Body of pancreas (tissue), 4 donors: ENCODE measurements at regions not wholly inside any gene's neighbourhood (a gene's known extent, or its start where the extent isn't known, plus 50 kb on each side); places are given as distances from the start of the nearest gene placed in this dataset.

Source experiments
- ATAC-seq: fragments of 150-250 bp; one replicate; pipeline ENCODE4 v1.9.1; 2016
- DNase-seq, 4 donors: peaks; one replicate each; pipeline ENCODE4 v3.0.0-alpha.2; 2019
- H3K27ac ChIP-seq, 4 donors: fragments of 200-600 bp; sonication (generic); 1 replicate in 3 of 4; 2 replicates in 1 of 4; pipeline versions ENCODE4 v1.5.1 to v1.6.1; 2016 to 2019; ENCODE audit warnings: mild to moderate bottlenecking in 1 of 4, mixed read lengths in 1 of 4, moderate library complexity in 1 of 4
- H3K27me3 ChIP-seq, 2 donors: fragments of 200-600 bp; sonication (generic); one replicate each; pipeline ENCODE4 v1.6.0; 2016; ENCODE audit warnings: mild to moderate bottlenecking in 1 of 2
- H3K36me3 ChIP-seq, 2 donors: fragments of 200-600 bp; sonication (generic); replicated peaks in 1 of 2; 2 replicates each; pipeline ENCODE4 v1.5.1; 2016; ENCODE audit warnings: low read depth in 2 of 2; ENCODE audit not compliant: insufficient read depth in 1 of 2
- H3K4me1 ChIP-seq: fragments of 200-600 bp; sonication (generic); one replicate; pipeline ENCODE4 v1.6.0; 2016
- H3K4me3 ChIP-seq, 2 donors: fragments of 200-600 bp; sonication (generic); 1 replicate in 1 of 2; 2 replicates in 1 of 2; pipeline ENCODE4 v1.5.1; 2016 to 2019
- H3K9me3 ChIP-seq, 3 donors: fragments of 200-600 bp; sonication (generic); 1 replicate in 2 of 3; 2 replicates in 1 of 3; pipeline ENCODE4 v1.5.1; 2016
- POLR2A ChIP-seq, 3 donors: fragments of 450-650 bp; IDR thresholded peaks; one replicate each; pipeline ENCODE4 v1.6.1; 2016; ENCODE audit warnings: antibody characterized with exemption in 3 of 3, mild to moderate bottlenecking in 2 of 3
- WGBS, 2 donors: methylation state at CpG; one replicate each; pipeline ENCODE4 v1.1.5; 2017; 5-methylcytosine and 5-hydroxymethylcytosine counted together
- intact Hi-C: fragments of 100-400 bp; cut with DNase I; formaldehyde crosslinking; loops from one replicate; pipeline ENCODE4 v1.15.1; 2023
- TF ChIP-seq, protein P1 (sequence below), 7 experiments: fragments of 450-650 bp in 4 of 7; fragments of 200-600 bp in 3 of 7; sonication (generic) in 3 of 7; IDR thresholded peaks; one replicate each; pipeline ENCODE4 v1.5.1; 2016 to 2019; ENCODE audit warnings: antibody characterized with exemption in 7 of 7

GRCh38 chr5:41617843-41618515, 107.6 kb upstream of the PLCXD3 start:
- Histone ChIP-seq H3K9me3 (no peaks in the 10 kb centered on the region), H3K27me3 (no peaks in the 10 kb centered on the region), H3K4me3 (no peak overlapping the region), H3K4me1 (no peaks in the 10 kb centered on the region), H3K27ac (no peak overlapping the region), H3K36me3 (no peaks in the 10 kb centered on the region)
- TF ChIP-seq POLR2A (IDR thresholded peaks at IDR 0.05): no peak
- TF ChIP-seq, protein P1, sequence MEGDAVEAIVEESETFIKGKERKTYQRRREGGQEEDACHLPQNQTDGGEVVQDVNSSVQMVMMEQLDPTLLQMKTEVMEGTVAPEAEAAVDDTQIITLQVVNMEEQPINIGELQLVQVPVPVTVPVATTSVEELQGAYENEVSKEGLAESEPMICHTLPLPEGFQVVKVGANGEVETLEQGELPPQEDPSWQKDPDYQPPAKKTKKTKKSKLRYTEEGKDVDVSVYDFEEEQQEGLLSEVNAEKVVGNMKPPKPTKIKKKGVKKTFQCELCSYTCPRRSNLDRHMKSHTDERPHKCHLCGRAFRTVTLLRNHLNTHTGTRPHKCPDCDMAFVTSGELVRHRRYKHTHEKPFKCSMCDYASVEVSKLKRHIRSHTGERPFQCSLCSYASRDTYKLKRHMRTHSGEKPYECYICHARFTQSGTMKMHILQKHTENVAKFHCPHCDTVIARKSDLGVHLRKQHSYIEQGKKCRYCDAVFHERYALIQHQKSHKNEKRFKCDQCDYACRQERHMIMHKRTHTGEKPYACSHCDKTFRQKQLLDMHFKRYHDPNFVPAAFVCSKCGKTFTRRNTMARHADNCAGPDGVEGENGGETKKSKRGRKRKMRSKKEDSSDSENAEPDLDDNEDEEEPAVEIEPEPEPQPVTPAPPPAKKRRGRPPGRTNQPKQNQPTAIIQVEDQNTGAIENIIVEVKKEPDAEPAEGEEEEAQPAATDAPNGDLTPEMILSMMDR (IDR thresholded peaks at IDR 0.05): no peak
- intact Hi-C loops: no loop called here
- DNase-seq (no peak), ATAC-seq (no peak)
- 74 to 76% methylated on average over 2 of the region's 2 CpGs for WGBS, 2 donors

DNA sequence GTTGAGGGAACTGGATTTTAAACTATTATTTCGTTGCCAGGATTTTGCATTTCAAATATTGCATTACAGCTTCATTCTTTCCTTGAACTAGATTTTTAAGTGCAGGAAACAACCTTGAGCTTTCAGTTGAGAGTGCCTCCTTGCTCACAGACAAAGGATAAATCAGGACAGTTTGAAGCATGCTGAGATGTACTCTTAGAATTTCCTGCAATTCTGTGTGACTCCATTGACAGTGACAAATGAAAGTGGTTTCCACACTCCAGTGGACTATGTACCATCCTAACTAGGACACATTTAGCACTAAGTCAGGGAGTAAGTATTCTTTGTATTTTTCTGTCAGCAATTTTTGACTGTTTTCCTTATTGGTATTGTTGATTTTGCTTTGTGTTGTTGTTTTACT, 100.0 kb upstream of the PLCXD3 start:
- Histone ChIP-seq H3K4me1 (no peaks in the 10 kb centered on the region), H3K36me3 (no peaks in the 10 kb centered on the region), H3K27ac (no peak overlapping the region), H3K27me3 (no peaks in the 10 kb centered on the region), H3K4me3 (no peak overlapping the region), H3K9me3 (no peaks in the 10 kb centered on the region)
- DNase-seq (no peak), ATAC-seq (no peak)
- no peak for TF ChIP-seq POLR2A (IDR thresholded peaks at IDR 0.05)
- TF ChIP-seq, protein P1 (IDR thresholded peaks at IDR 0.05): no peak
- WGBS, 2 donors: 22 to 36% methylated on average over 1 of the region's 1 CpG
- intact Hi-C loops: no loop called here

DNA sequence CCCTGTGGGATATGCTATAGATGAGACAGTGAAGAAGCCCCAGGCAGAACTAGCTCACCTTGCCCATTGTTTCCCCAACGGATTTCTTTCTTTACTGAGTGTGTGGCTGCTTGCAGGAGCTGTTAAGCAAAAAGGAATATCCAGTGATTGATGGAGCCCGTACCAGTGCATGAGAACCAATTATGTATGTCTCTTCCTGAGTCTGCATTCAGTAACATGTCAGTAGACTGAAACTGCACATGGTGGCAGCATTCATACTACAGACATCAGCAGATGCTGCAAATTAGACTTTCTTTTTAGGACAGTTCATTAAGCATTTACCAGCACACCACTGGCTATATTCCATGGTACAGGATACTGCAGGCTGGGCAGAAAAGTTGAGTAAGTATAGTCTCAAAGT, 90.3 kb upstream of the PLCXD3 start:
- 35 to 59% methylated on average over 2 of the region's 2 CpGs for WGBS, 2 donors
- H3K27me3 ChIP-seq: no peaks in the 10 kb centered on the region
- H3K27ac ChIP-seq: no peak overlapping the region
- no peaks in the 10 kb centered on the region for H3K9me3 ChIP-seq
- DNase-seq (no peak), ATAC-seq (no peak)
- no peak overlapping the region for H3K4me3 ChIP-seq
- intact Hi-C loops: no loop called here
- no peaks in the 10 kb centered on the region for H3K4me1 ChIP-seq
- H3K36me3 ChIP-seq: no peaks in the 10 kb centered on the region
- TF ChIP-seq POLR2A (IDR thresholded peaks at IDR 0.05): no peak
- TF ChIP-seq, protein P1 (IDR thresholded peaks at IDR 0.05): no peak

- Histone ChIP-seq H3K27ac (no peak overlapping the region), H3K27me3 (no peaks in the 10 kb centered on the region), H3K9me3 (peaks cover 0 to 3% (median 0%) of the 10 kb centered on the region in 3 donors), H3K4me1 (no peaks in the 10 kb centered on the region), H3K4me3 (no peak overlapping the region), H3K36me3 (no peaks in the 10 kb centered on the region)
- DNase-seq (no peak), ATAC-seq (no peak)
- intact Hi-C loops: no loop called here
- TF ChIP-seq, protein P1 (IDR thresholded peaks at IDR 0.05): no peak
- no peak for TF ChIP-seq POLR2A (IDR thresholded peaks at IDR 0.05)
These were observed 87.6 kb upstream of the PLCXD3 start for GRCh38 chr5:41598011-41598410.

DNA sequence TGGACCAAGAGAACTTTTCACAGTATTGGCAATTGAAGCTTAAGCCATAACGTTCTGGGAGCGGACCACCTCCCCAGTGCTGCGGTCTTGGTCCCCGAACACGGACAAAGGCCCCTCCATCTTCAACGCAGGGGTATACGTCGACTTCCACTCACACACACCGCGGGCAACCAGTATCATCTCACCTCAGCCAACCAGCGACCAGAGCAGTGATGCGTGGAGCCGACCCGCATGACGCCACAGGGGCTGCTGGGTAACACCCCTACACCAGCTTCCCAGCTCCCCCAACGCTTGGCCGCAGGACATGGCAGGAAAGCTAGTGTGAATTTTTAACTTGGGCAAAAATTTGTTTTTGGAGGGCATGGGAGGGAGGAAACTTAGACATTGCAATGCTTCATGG, 77.3 kb upstream of the PLCXD3 start:
- intact Hi-C loops: no loop called here
- DNase-seq (no peak), ATAC-seq (no peak)
- H3K4me1 ChIP-seq: no peaks in the 10 kb centered on the region
- H3K27me3 ChIP-seq: no peaks in the 10 kb centered on the region
- H3K9me3 ChIP-seq: no peaks in the 10 kb centered on the region
- no peaks in the 10 kb centered on the region for H3K36me3 ChIP-seq
- WGBS, 2 donors: 84 to 93% methylated on average over 15 to 17 of the region's 17 CpGs
- TF ChIP-seq, protein P1 (IDR thresholded peaks at IDR 0.05): no peak
- TF ChIP-seq POLR2A (IDR thresholded peaks at IDR 0.05): no peak
- H3K27ac ChIP-seq: no peak overlapping the region
- H3K4me3 ChIP-seq: no peak overlapping the region
